ENCODE measurements at regions not wholly inside any gene's neighbourhood (a gene's known extent, or its start where the extent isn't known, plus 50 kb on each side); places are given as distances from the start of the nearest gene placed in this dataset.

DNA sequence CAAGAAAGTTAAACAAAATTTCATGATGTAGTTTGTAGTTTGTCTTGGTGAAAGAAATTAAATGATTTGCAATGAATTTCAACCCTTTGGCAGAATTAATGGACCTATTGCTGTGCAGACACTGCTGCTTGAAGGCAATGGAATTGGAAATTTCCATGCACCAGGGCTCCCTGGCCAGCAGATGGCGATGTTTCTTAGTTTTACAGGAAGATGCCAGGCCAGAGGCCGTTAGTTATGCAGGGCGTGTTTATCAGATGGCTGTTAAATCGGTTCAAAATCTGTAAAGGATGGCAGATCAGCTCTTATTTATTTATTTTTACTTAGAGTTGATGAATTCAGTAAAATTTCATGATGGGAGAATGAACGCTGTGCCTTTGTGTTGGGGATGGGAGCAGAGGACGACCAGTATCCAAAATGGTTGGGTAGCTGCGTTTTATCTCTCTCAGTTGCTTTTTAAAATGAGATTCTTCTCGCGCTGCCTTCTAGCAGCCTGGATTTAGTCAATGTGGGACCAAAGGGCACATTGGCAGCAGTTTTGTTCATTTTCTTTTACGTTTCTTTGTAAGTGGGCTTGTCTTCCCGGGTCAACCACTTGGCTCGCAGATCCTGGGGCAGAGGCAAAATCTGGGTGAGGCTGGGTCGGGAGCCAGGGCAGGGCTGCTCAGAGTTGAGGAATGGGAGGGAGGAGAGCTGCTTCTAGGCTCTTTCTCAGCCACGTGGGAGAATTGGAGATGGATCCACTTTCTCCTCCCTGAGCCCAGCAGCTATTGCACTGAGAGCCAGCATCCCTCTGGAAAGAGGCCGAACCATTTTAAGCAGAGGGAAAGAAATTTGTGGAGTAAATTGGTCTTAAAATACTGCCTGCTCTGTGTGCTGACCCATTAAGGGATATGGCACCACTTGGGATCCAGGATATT lies 344.0 kb downstream of the PIK3C3 start (continued):
- TF ChIP-seq KAT2B (IDR thresholded peaks at IDR 0.05; ENCODE audit: low read depth, low read length) (no peak), ARHGAP35 (IDR thresholded peaks at IDR 0.05; ENCODE audit: partially characterized antibody) (no peak), TCFL5 (CRISPR knock-in tag; conservative IDR thresholded peaks at IDR 0.05) (no peak), PHB (CRISPR knock-in tag; IDR thresholded peaks at IDR 0.05) (no peak), KAT7 (CRISPR knock-in tag; IDR thresholded peaks at IDR 0.05; ENCODE audit: borderline replicate concordance) (no peak), HDAC1 (IDR thresholded peaks at IDR 0.05) (no peak)
- TF ChIP-seq, protein P1, sequence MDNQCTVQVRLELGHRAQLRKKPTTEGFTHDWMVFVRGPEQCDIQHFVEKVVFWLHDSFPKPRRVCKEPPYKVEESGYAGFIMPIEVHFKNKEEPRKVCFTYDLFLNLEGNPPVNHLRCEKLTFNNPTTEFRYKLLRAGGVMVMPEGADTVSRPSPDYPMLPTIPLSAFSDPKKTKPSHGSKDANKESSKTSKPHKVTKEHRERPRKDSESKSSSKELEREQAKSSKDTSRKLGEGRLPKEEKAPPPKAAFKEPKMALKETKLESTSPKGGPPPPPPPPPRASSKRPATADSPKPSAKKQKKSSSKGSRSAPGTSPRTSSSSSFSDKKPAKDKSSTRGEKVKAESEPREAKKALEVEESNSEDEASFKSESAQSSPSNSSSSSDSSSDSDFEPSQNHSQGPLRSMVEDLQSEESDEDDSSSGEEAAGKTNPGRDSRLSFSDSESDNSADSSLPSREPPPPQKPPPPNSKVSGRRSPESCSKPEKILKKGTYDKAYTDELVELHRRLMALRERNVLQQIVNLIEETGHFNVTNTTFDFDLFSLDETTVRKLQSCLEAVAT (IDR thresholded peaks at IDR 0.05) = no peak
- TF ChIP-seq, protein P2, sequence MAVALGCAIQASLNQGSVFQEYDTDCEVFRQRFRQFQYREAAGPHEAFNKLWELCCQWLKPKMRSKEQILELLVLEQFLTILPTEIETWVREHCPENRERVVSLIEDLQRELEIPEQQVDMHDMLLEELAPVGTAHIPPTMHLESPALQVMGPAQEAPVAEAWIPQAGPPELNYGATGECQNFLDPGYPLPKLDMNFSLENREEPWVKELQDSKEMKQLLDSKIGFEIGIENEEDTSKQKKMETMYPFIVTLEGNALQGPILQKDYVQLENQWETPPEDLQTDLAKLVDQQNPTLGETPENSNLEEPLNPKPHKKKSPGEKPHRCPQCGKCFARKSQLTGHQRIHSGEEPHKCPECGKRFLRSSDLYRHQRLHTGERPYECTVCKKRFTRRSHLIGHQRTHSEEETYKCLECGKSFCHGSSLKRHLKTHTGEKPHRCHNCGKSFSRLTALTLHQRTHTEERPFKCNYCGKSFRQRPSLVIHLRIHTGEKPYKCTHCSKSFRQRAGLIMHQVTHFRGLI (CRISPR knock-in tag; IDR thresholded peaks at IDR 0.05) = no peak
